OCI-LY7 (cell line): ENCODE measurements at regions not wholly inside any gene's neighbourhood (a gene's known extent, or its start where the extent isn't known, plus 50 kb on each side); places are given as distances from the start of the nearest gene placed in this dataset.

ENCODE experiments used
- CTCF ChIP-seq: fragments of 200-600 bp; sonication (generic); conservative IDR thresholded peaks from 2 replicates; pipeline ENCODE4 v1.5.1; 2014; ENCODE audit warnings: mild to moderate bottlenecking, antibody characterized with exemption, low read length, moderate library complexity, mixed read lengths
- EZH2phosphoT487 ChIP-seq: fragments of 200-600 bp; sonication (generic); IDR thresholded peaks from 2 replicates; pipeline ENCODE4 v1.6.1; 2018; ENCODE audit warnings: low read depth, borderline replicate concordance, mild to moderate bottlenecking, mixed run types, antibody characterized with exemption, low read length, moderate library complexity, mixed read lengths

DNA sequence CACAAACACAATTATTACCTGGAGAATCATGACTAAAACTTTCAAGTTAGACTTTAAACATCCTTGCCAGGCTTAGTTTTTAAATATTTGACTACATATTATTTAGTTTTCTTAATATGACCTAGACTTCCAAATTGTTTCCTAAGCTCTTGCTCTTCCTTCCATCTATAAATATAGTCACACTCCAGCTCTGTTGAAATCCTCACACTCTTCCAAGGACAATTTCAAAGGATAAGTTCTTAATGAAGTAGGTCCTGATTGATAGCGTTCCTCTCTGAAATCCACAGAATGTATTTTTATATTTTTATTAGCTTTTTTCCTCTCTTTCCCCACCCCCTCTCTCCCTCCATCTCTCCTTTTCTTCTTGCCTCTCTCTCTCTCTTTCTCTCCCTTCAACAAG lies 1074.1 kb upstream of the PCDH20 start:
- no peak for TF ChIP-seq CTCF
- no peak for TF ChIP-seq EZH2phosphoT487
